OCI-LY3 (cell line): ENCODE measurements at regions not wholly inside any gene's neighbourhood (a gene's known extent, or its start where the extent isn't known, plus 50 kb on each side); places are given as distances from the start of the nearest gene placed in this dataset.

Experiments
- CTCF ChIP-seq: fragments of 200-600, 300-600 bp; sonication (generic); IDR thresholded peaks from 2 replicates; pipeline ENCODE4 v1.5.1; 2014; ENCODE audit warnings: antibody characterized with exemption, low read length, low read depth
- EZH2phosphoT487 ChIP-seq: fragments of 200-600 bp; shearing (Covaris generic); IDR thresholded peaks from 2 replicates; pipeline ENCODE4 v1.6.1; 2018; ENCODE audit warnings: antibody characterized with exemption, mixed run types, low read depth

- no peak for TF ChIP-seq CTCF
- TF ChIP-seq EZH2phosphoT487: no peak
Observed at GRCh38 chr2:52097071-52097470, 1065.1 kb upstream of the NRXN1 start.
